ENCODE measurements at regions not wholly inside any gene's neighbourhood (a gene's known extent, or its start where the extent isn't known, plus 50 kb on each side); places are given as distances from the start of the nearest gene placed in this dataset.

DNA sequence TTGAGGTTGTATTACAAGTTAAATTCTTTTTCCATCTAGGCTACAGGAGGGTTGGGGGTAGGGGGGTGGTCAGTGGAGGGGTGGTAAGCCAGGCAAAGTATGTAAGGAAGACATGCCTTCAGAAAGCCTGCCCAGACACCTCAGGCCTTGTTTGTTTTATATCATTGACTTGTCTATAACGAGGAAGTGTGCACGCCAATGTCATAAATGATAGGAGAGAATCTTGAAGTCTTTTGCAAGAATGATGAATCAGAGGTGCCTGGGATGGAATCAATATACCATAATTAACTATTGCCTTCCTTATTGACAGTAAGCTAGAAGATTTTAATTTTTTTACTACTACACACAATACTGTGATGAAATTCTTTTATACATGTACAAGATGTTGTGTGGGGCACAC lies 90.7 kb downstream of the SEC61B start:
- Histone ChIP-seq H3K4me3 (no peak overlapping the region), H3K27me3 (peaks cover 0 to 2% of the 10 kb centered on the region in 2 donors), H3K36me3 (no peaks in the 10 kb centered on the region), H3K4me1 (no peaks in the 10 kb centered on the region), H3K27ac (no peak overlapping the region), H3K9me3 (no peaks in the 10 kb centered on the region)
- TF ChIP-seq, protein P1, sequence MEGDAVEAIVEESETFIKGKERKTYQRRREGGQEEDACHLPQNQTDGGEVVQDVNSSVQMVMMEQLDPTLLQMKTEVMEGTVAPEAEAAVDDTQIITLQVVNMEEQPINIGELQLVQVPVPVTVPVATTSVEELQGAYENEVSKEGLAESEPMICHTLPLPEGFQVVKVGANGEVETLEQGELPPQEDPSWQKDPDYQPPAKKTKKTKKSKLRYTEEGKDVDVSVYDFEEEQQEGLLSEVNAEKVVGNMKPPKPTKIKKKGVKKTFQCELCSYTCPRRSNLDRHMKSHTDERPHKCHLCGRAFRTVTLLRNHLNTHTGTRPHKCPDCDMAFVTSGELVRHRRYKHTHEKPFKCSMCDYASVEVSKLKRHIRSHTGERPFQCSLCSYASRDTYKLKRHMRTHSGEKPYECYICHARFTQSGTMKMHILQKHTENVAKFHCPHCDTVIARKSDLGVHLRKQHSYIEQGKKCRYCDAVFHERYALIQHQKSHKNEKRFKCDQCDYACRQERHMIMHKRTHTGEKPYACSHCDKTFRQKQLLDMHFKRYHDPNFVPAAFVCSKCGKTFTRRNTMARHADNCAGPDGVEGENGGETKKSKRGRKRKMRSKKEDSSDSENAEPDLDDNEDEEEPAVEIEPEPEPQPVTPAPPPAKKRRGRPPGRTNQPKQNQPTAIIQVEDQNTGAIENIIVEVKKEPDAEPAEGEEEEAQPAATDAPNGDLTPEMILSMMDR (IDR thresholded peaks at IDR 0.05): no peak
- DNase-seq: no peak
- intact Hi-C loops (cut with DNase I; ENCODE audit: low total_unique reads): no loop called here

GRCh38 chr9:99319048-99319447 lies 97.0 kb downstream of the SEC61B start:
- TF ChIP-seq, protein P1 (IDR thresholded peaks at IDR 0.05): no peak

GRCh38 chr9:99322299-99322698 lies 100.2 kb downstream of the SEC61B start:
- no peaks in the 10 kb centered on the region for H3K36me3 ChIP-seq
- H3K9me3 ChIP-seq: no peaks in the 10 kb centered on the region
- H3K4me3 ChIP-seq: no peak overlapping the region
- intact Hi-C loops (cut with DNase I; ENCODE audit: low total_unique reads): no loop called here
- TF ChIP-seq, protein P1 (IDR thresholded peaks at IDR 0.05): no peak
- no peak overlapping the region for H3K27ac ChIP-seq
- no peak for DNase-seq
- no peaks in the 10 kb centered on the region for H3K4me1 ChIP-seq
- peaks cover 0 to 3% of the 10 kb centered on the region in 2 donors for H3K27me3 ChIP-seq

More at GRCh38 chr9:99319048-99319447, 97.0 kb downstream of the SEC61B start:
- intact Hi-C loops (cut with DNase I; ENCODE audit: low total_unique reads): no loop called here
- Histone ChIP-seq H3K4me3 (no peak overlapping the region), H3K9me3 (no peaks in the 10 kb centered on the region), H3K27ac (no peak overlapping the region), H3K27me3 (peaks cover 0 to 3% of the 10 kb centered on the region in 2 donors), H3K4me1 (no peaks in the 10 kb centered on the region), H3K36me3 (no peaks in the 10 kb centered on the region)
- no peak for DNase-seq

DNA sequence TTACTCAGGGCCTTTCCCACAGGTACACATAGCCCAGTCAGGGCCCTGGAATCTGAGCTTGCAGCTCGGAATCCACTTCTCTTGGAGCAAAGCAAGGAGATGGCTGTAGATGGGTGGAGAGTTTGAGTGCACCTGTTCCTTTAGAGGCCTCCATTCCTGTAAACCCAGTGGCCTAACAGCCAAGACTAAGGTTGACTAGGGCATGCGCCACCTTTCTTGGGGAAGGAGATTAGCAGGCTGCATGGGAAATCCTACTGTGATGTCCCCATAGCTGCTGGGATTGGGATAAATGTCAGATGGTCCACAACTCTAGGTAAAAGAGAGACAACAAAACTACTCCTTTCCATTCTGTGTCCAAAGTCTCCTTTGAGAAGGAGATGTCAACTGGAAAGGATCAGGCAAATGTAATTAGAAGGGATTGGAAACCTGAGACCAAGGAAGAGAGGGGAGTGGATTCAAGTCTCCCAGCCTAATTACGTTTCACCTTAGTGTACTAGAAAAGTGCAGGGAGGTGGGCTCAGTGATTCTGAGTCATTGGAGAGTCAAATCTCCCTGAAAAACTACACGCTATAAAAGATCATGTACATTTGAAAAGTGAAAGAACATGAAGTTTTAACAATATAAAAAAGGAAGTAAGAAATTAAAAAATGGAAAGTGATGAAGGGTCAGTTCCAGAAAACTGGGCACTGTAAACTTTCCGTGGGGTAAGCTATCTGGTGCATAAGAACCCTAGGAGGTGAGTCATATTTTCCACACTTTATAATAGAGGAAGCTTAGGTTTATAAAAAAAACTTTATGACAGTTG lies 104.2 kb downstream of the SEC61B start:
- DNase-seq: no peak
- TF ChIP-seq, protein P1 (IDR thresholded peaks at IDR 0.05): no peak
- Histone ChIP-seq H3K27ac (no peak overlapping the region), H3K27me3 (no peaks in the 10 kb centered on the region), H3K9me3 (no peaks in the 10 kb centered on the region), H3K4me3 (no peak overlapping the region), H3K4me1 (no peaks in the 10 kb centered on the region), H3K36me3 (no peaks in the 10 kb centered on the region)
- intact Hi-C loops (cut with DNase I; ENCODE audit: low total_unique reads): no loop called here

DNA sequence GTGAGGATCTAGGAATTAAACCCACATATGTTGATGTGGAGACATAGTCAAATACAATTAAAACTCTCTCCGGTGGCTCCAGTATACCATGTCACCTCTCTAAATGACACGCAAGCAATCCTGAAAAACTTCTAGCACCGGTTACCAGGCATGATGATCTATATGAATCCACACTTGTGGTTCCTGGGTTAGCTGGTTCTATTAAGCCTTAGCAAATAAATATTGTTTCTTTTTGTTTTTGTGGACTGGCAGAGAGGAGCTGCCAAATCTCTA lies 104.8 kb downstream of the SEC61B start:
- no peaks in the 10 kb centered on the region for H3K27me3 ChIP-seq
- intact Hi-C loops (cut with DNase I; ENCODE audit: low total_unique reads): no loop called here

More for the DNA sequence above, 104.8 kb downstream of the SEC61B start:
- H3K36me3 ChIP-seq: no peaks in the 10 kb centered on the region
- no peak overlapping the region for H3K27ac ChIP-seq
- no peak for DNase-seq
- H3K4me1 ChIP-seq: no peaks in the 10 kb centered on the region
- H3K4me3 ChIP-seq: no peak overlapping the region
- TF ChIP-seq, protein P1 (IDR thresholded peaks at IDR 0.05): no peak
- H3K9me3 ChIP-seq: no peaks in the 10 kb centered on the region

Measured in tibial artery (tissue), 4 donors.